Body of pancreas (tissue), 4 donors: ENCODE measurements at regions not wholly inside any gene's neighbourhood (a gene's known extent, or its start where the extent isn't known, plus 50 kb on each side); places are given as distances from the start of the nearest gene placed in this dataset.

Source experiments
- POLR2A ChIP-seq, 3 donors: fragments of 450-650 bp; IDR thresholded peaks; one replicate each; pipeline ENCODE4 v1.6.1; 2016; ENCODE audit warnings: antibody characterized with exemption in 3 of 3, mild to moderate bottlenecking in 2 of 3
- TF ChIP-seq, protein P1 (sequence below), 7 experiments: fragments of 450-650 bp in 4 of 7; fragments of 200-600 bp in 3 of 7; sonication (generic) in 3 of 7; IDR thresholded peaks; one replicate each; pipeline ENCODE4 v1.5.1; 2016 to 2019; ENCODE audit warnings: antibody characterized with exemption in 7 of 7

DNA sequence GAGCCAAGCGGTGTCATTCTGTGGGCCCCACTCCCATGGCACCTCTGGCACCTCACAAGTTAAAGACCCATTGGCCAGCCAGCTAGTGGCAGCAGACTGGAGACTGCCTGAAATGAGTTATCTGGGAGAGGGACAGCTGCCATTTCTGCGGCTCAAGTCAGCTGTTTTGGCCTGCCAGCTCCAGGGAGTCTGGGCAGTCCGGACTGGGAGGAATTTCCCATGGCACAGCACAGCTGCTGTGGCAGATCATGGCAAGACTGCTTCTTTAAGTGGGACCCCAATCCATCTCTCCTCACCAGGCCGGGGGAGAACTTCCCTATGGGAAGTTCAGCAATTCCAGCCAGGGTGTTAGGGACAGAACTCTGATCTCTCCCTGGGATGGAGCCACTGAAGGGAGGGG is 2187.6 kb upstream of the CELF4 start:
- TF ChIP-seq, protein P1, sequence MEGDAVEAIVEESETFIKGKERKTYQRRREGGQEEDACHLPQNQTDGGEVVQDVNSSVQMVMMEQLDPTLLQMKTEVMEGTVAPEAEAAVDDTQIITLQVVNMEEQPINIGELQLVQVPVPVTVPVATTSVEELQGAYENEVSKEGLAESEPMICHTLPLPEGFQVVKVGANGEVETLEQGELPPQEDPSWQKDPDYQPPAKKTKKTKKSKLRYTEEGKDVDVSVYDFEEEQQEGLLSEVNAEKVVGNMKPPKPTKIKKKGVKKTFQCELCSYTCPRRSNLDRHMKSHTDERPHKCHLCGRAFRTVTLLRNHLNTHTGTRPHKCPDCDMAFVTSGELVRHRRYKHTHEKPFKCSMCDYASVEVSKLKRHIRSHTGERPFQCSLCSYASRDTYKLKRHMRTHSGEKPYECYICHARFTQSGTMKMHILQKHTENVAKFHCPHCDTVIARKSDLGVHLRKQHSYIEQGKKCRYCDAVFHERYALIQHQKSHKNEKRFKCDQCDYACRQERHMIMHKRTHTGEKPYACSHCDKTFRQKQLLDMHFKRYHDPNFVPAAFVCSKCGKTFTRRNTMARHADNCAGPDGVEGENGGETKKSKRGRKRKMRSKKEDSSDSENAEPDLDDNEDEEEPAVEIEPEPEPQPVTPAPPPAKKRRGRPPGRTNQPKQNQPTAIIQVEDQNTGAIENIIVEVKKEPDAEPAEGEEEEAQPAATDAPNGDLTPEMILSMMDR (IDR thresholded peaks at IDR 0.05), result no peak
- no peak for TF ChIP-seq POLR2A (IDR thresholded peaks at IDR 0.05)
